ENCODE measurements at regions not wholly inside any gene's neighbourhood (a gene's known extent, or its start where the extent isn't known, plus 50 kb on each side); places are given as distances from the start of the nearest gene placed in this dataset.

- ATAC-seq (no peak), DNase-seq (no peak)
- in situ Hi-C loops (cut with MboI; ENCODE audit: low sequenced_read_pairs in 4 of 4): no loop called here
- Histone ChIP-seq H3K27ac (no peak overlapping the region), H3K9me3 (no peaks in the 10 kb centered on the region), H3K4me1 (no peaks in the 10 kb centered on the region), H3K4me3 (no peak overlapping the region), H3K27me3 (no peaks in the 10 kb centered on the region), H3K36me3 (no peaks in the 10 kb centered on the region)
- intact Hi-C loops (cut with DNase I; ENCODE audit: low total_unique reads): no loop called here
- TF ChIP-seq POLR2A (IDR thresholded peaks at IDR 0.05) (no peak), CTCF (IDR thresholded peaks at IDR 0.05 in 4 of 5, conservative IDR thresholded peaks at IDR 0.05 in 1 of 5) (no peak)
Observed at GRCh38 chr9:25573281-25573680, 105.0 kb downstream of the TUSC1 start.

GRCh38 chr9:25571491-25571890 is 106.8 kb downstream of the TUSC1 start:
- ATAC-seq: no peak
- intact Hi-C loops (cut with DNase I; ENCODE audit: low total_unique reads) (no loop called here), in situ Hi-C loops (cut with MboI; ENCODE audit: low sequenced_read_pairs in 4 of 4) (no loop called here)
- DNase-seq: no peak
- no peak overlapping the region for H3K4me3 ChIP-seq
- H3K9me3 ChIP-seq: no peaks in the 10 kb centered on the region
- no peaks in the 10 kb centered on the region for H3K27me3 ChIP-seq
- H3K4me1 ChIP-seq: no peaks in the 10 kb centered on the region
- no peak overlapping the region for H3K27ac ChIP-seq
- no peak for TF ChIP-seq CTCF (IDR thresholded peaks at IDR 0.05 in 4 of 5, conservative IDR thresholded peaks at IDR 0.05 in 1 of 5)
- no peak for TF ChIP-seq POLR2A (IDR thresholded peaks at IDR 0.05)
- H3K36me3 ChIP-seq: no peaks in the 10 kb centered on the region

- Histone ChIP-seq H3K27me3 (no peaks in the 10 kb centered on the region), H3K27ac (no peak overlapping the region), H3K4me3 (no peak overlapping the region), H3K36me3 (no peaks in the 10 kb centered on the region), H3K9me3 (no peaks in the 10 kb centered on the region), H3K4me1 (no peaks in the 10 kb centered on the region)
- in situ Hi-C loops (cut with MboI; ENCODE audit: low sequenced_read_pairs in 4 of 4): no loop called here
- no peak for ATAC-seq
- intact Hi-C loops (cut with DNase I; ENCODE audit: low total_unique reads): no loop called here
- DNase-seq: no peak
- TF ChIP-seq POLR2A (IDR thresholded peaks at IDR 0.05): no peak
- TF ChIP-seq CTCF (IDR thresholded peaks at IDR 0.05 in 4 of 5, conservative IDR thresholded peaks at IDR 0.05 in 1 of 5): no peak
Observed at GRCh38 chr9:25570802-25571201, 107.4 kb downstream of the TUSC1 start.

GRCh38 chr9:25562101-25562500 is 116.1 kb downstream of the TUSC1 start:
- H3K27me3 ChIP-seq: no peaks in the 10 kb centered on the region
- no peak for ATAC-seq
- intact Hi-C loops (cut with DNase I; ENCODE audit: low total_unique reads): no loop called here
- no peaks in the 10 kb centered on the region for H3K36me3 ChIP-seq
- H3K9me3 ChIP-seq: no peaks in the 10 kb centered on the region
- TF ChIP-seq CTCF (IDR thresholded peaks at IDR 0.05 in 4 of 5, conservative IDR thresholded peaks at IDR 0.05 in 1 of 5): no peak
- no peak for TF ChIP-seq POLR2A (IDR thresholded peaks at IDR 0.05)
- DNase-seq: no peak
- no peaks in the 10 kb centered on the region for H3K4me1 ChIP-seq
- no peak overlapping the region for H3K27ac ChIP-seq
- H3K4me3 ChIP-seq: no peak overlapping the region
- in situ Hi-C loops (cut with MboI; ENCODE audit: low sequenced_read_pairs in 4 of 4): no loop called here

GRCh38 chr9:25557645-25558300 is 120.5 kb downstream of the TUSC1 start:
- TF ChIP-seq CTCF (IDR thresholded peaks at IDR 0.05 in 4 of 5, conservative IDR thresholded peaks at IDR 0.05 in 1 of 5) (no peak), POLR2A (IDR thresholded peaks at IDR 0.05) (no peak)

More at GRCh38 chr9:25557645-25558300, 120.5 kb downstream of the TUSC1 start:
- Histone ChIP-seq H3K4me3 (no peak overlapping the region), H3K9me3 (no peaks in the 10 kb centered on the region), H3K27ac (no peak overlapping the region), H3K36me3 (no peaks in the 10 kb centered on the region), H3K27me3 (no peaks in the 10 kb centered on the region), H3K4me1 (no peaks in the 10 kb centered on the region)
- intact Hi-C loops (cut with DNase I; ENCODE audit: low total_unique reads): no loop called here
- in situ Hi-C loops (cut with MboI; ENCODE audit: low sequenced_read_pairs in 4 of 4): no loop called here
- no peak for ATAC-seq
- no peak for DNase-seq

All from gastrocnemius medialis (tissue), 4 donors.